HEK293 (cell line): ENCODE measurements at regions not wholly inside any gene's neighbourhood (a gene's known extent, or its start where the extent isn't known, plus 50 kb on each side); places are given as distances from the start of the nearest gene placed in this dataset.

Experiments
- CTCF ChIA-PET: fragments of 350-600 bp; formaldehyde crosslinking; extraction: SDS; loops from one replicate; lab custom pipeline; 2021; ENCODE audit warnings: antibody characterized with exemption; lab: Yijun Ruan, JAX
- POLR2A ChIA-PET: fragments of 300-600 bp; formaldehyde crosslinking; extraction: SDS; loops from one replicate; lab custom pipeline; 2020; ENCODE audit warnings: antibody characterized with exemption, inconsistent platforms; lab: Yijun Ruan, JAX
- H3K27ac ChIP-seq: fragments of 200-500 bp; sonication (Bioruptor generic); 2 replicates; pipeline ENCODE4 v1.5.1; 2014; ENCODE audit warnings: low read depth, low read length, control low read depth, inconsistent platforms; ENCODE audit errors: extremely low read depth
- H3K36me3 ChIP-seq, 2 experiments: fragments of 200-500 bp in 1 of 2; sonication (Bioruptor generic) in 1 of 2; 1 replicate in 1 of 2; 2 replicates in 1 of 2; pipeline ENCODE4 v1.5.1; 2014 to 2017; ENCODE audit warnings: inconsistent platforms in 2 of 2, low read length in 2 of 2; ENCODE audit not compliant: control insufficient read depth in 2 of 2, insufficient read depth in 1 of 2
- H3K4me1 ChIP-seq: fragments of 200-500 bp; sonication (Bioruptor generic); 2 replicates; pipeline ENCODE4 v1.5.1; 2014; ENCODE audit warnings: mild to moderate bottlenecking, low read length, inconsistent platforms; ENCODE audit not compliant: control insufficient read depth, insufficient read depth
- H3K4me3 ChIP-seq: 2 replicates; pipeline ENCODE4 v1.5.1; 2011; ENCODE audit warnings: low read depth, mild to moderate bottlenecking, control low read depth, low read length, moderate library complexity
- H3K9me3 ChIP-seq: fragments of 200-500 bp; sonication (Bioruptor generic); 2 replicates; pipeline ENCODE4 v1.5.1; 2014; ENCODE audit warnings: low read depth, low read length, inconsistent platforms; ENCODE audit not compliant: control insufficient read depth, insufficient read depth
- ATF2 ChIP-seq: fragments of 450-650 bp; formaldehyde crosslinking; IDR thresholded peaks from 2 replicates; pipeline ENCODE4 v1.5.1; 2016; ENCODE audit warnings: missing biosample characterization, missing genetic modification characterization, low read depth
- BCL11B ChIP-seq: fragments of 450-650 bp; formaldehyde crosslinking; IDR thresholded peaks from 2 replicates; pipeline ENCODE4 v1.5.1; 2016; ENCODE audit warnings: low read depth, missing biosample characterization, missing genetic modification characterization
- MYNN ChIP-seq: fragments of 450-650 bp; formaldehyde crosslinking; IDR thresholded peaks from 2 replicates; pipeline ENCODE4 v1.5.1; 2016; ENCODE audit warnings: missing biosample characterization, missing genetic modification characterization, borderline replicate concordance
- SCRT1 ChIP-seq: fragments of 450-650 bp; formaldehyde crosslinking; IDR thresholded peaks from 2 replicates; pipeline ENCODE4 v1.5.1; 2016; ENCODE audit warnings: missing biosample characterization, missing genetic modification characterization, borderline replicate concordance
- SETDB1 ChIP-seq: IDR thresholded peaks from one replicate; pipeline ENCODE4 v1.6.1; 2017; ENCODE audit warnings: mild to moderate bottlenecking, low read length, moderate library complexity, mixed read lengths; ENCODE audit not compliant: insufficient read length
- YY1 ChIP-seq: fragments of 450-650 bp; formaldehyde crosslinking; IDR thresholded peaks from 2 replicates; pipeline ENCODE4 v1.5.1; 2018; ENCODE audit warnings: missing biosample characterization, missing genetic modification characterization
- ZBTB1 ChIP-seq: fragments of 450-650 bp; formaldehyde crosslinking; IDR thresholded peaks from 2 replicates; pipeline ENCODE4 v1.5.1; 2016; ENCODE audit warnings: missing biosample characterization, missing genetic modification characterization
- ZBTB7A ChIP-seq: fragments of 450-650 bp; formaldehyde crosslinking; IDR thresholded peaks from 2 replicates; pipeline ENCODE4 v1.5.1; 2016; ENCODE audit warnings: low read depth, missing biosample characterization, missing genetic modification characterization
- ZNF10 ChIP-seq: fragments of 450-650 bp; formaldehyde crosslinking; IDR thresholded peaks from 2 replicates; pipeline ENCODE4 v1.5.1; 2017; ENCODE audit warnings: missing biosample characterization, missing genetic modification characterization
- ZNF214 ChIP-seq: fragments of 450-650 bp; formaldehyde crosslinking; IDR thresholded peaks from 2 replicates; pipeline ENCODE4 v1.5.1; 2017; ENCODE audit warnings: missing biosample characterization, mild to moderate bottlenecking, missing genetic modification characterization, borderline replicate concordance
- ZNF302 ChIP-seq: fragments of 450-650 bp; formaldehyde crosslinking; IDR thresholded peaks from 2 replicates; pipeline ENCODE4 v1.5.1; 2016; ENCODE audit warnings: missing biosample characterization, missing genetic modification characterization, low read depth
- ZNF391 ChIP-seq: fragments of 450-650 bp; formaldehyde crosslinking; IDR thresholded peaks from 2 replicates; pipeline ENCODE4 v1.5.1; 2016; ENCODE audit warnings: low read depth, missing biosample characterization, missing genetic modification characterization, borderline replicate concordance
- ZNF404 ChIP-seq: fragments of 450-650 bp; formaldehyde crosslinking; IDR thresholded peaks from 2 replicates; pipeline ENCODE4 v1.5.1; 2017; ENCODE audit warnings: missing biosample characterization, missing genetic modification characterization
- ZNF518A ChIP-seq: fragments of 450-650 bp; formaldehyde crosslinking; conservative IDR thresholded peaks from 2 replicates; pipeline ENCODE4 v1.5.1; 2016; ENCODE audit warnings: low read depth, missing biosample characterization, missing genetic modification characterization
- ZNF596 ChIP-seq: fragments of 450-650 bp; IDR thresholded peaks from 2 replicates; pipeline ENCODE4 v1.5.0; 2018; ENCODE audit warnings: missing biosample characterization, mild to moderate bottlenecking, missing genetic modification characterization, moderate library complexity
- ZNF610 ChIP-seq: fragments of 450-650 bp; formaldehyde crosslinking; IDR thresholded peaks from 2 replicates; pipeline ENCODE4 v1.5.1; 2016; ENCODE audit warnings: missing biosample characterization, missing genetic modification characterization, borderline replicate concordance
- ZNF843 ChIP-seq: fragments of 450-650 bp; formaldehyde crosslinking; IDR thresholded peaks from 2 replicates; pipeline ENCODE4 v1.5.1; 2016; ENCODE audit warnings: missing biosample characterization, missing genetic modification characterization
- ZSCAN30 ChIP-seq: fragments of 450-650 bp; IDR thresholded peaks from 2 replicates; pipeline ENCODE4 v1.5.1; 2018; ENCODE audit warnings: missing biosample characterization, mild to moderate bottlenecking, missing genetic modification characterization, moderate library complexity

DNA sequence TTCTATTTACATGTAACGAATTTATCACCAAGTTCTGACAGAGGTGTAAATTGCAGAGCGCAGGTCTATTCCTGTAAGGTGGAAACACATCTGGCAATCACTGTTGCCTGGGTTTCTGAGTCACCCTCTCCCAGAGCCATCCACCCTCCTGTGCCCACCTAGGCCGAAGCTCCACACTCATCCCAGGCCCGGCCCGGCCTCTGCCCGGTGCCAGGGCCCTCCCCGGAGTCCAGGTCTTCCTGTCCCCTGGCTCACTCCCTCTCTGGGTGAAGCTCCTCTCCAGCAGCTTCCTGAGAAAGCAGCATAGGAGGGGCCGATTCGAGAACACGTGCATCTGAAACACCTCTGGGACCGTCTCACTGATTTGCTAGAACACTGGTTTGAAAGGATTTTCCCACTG lies 308.2 kb downstream of the SHANK2 start:
- H3K9me3 ChIP-seq: no peaks in the 10 kb centered on the region
- POLR2A ChIA-PET: interaction anchor here (0.6 kb wide), 1 partner anchor 542 kb away, joined by 3 read pairs; no protein-coding TSS in a partner anchor
- no peaks in the 10 kb centered on the region for H3K36me3 ChIP-seq
- CTCF ChIA-PET: interaction anchor here (0.6 to 1.5 kb wide), 4 partner anchors 115 to 300 kb away, joined by 3 to 4 read pairs (median 3); no protein-coding TSS in a partner anchor
- no peak overlapping the region for H3K27ac ChIP-seq
- no peaks in the 10 kb centered on the region for H3K4me1 ChIP-seq
- TF ChIP-seq ZNF404 (tag by site-specific recombination): no peak
- no peak for TF ChIP-seq ZNF518A (tag by site-specific recombination)
- no peak for TF ChIP-seq ZNF843 (tag by site-specific recombination)
- TF ChIP-seq ZBTB1 (tag by site-specific recombination): no peak
- no peak for TF ChIP-seq ZNF302 (tag by site-specific recombination)
- no peak for TF ChIP-seq ATF2
- H3K4me3 ChIP-seq: no peak overlapping the region

GRCh38 chr11:70944636-70945035 lies 307.7 kb downstream of the SHANK2 start:
- no peaks in the 10 kb centered on the region for H3K9me3 ChIP-seq
- H3K4me1 ChIP-seq: no peaks in the 10 kb centered on the region
- H3K27ac ChIP-seq: no peak overlapping the region
- no peaks in the 10 kb centered on the region for H3K36me3 ChIP-seq
- ChIA-PET CTCF (interaction anchor here (0.6 to 1.5 kb wide), 3 partner anchors 115 to 300 kb away, joined by 3 to 4 read pairs (median 3); no protein-coding TSS in a partner anchor), POLR2A (no interaction called here)
- no peak overlapping the region for H3K4me3 ChIP-seq
- TF ChIP-seq ZBTB7A (tag by site-specific recombination) (no peak), ZNF596 (tag by site-specific recombination) (no peak), ZNF610 (tag by site-specific recombination) (no peak), YY1 (tag by site-specific recombination) (no peak), ZNF10 (no peak), ZSCAN30 (no peak), MYNN (tag by site-specific recombination) (no peak), SETDB1 (no peak), BCL11B (tag by site-specific recombination) (no peak), ZNF391 (no peak), ZNF214 (tag by site-specific recombination) (no peak), SCRT1 (tag by site-specific recombination) (no peak)
